ENCODE measurements at regions not wholly inside any gene's neighbourhood (a gene's known extent, or its start where the extent isn't known, plus 50 kb on each side); places are given as distances from the start of the nearest gene placed in this dataset.

DNA sequence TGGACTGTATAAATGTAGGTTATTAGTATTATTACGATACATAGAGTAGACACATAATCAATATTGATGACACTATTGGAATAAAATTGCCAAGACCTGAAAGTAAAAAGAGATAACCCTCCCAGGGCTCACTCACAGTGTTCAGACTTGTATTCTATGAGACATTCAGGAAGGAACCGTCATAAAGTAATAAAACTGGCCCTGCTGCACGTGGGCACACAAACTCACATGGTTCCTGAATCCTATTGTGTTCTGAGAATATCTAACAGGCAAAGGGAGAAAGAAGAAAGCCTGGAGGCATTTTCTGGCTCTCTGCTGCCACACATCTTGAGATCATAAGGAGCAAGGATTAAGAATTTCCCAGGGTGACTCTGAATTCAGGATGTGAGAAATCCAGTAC is 575.9 kb downstream of the HS3ST4 start:
- TF ChIP-seq HDGF (IDR thresholded peaks at IDR 0.05) = no peak
- TF ChIP-seq BRCA1 (IDR thresholded peaks at IDR 0.05; ENCODE audit: low read depth, low read length) = no peak
- no peak for TF ChIP-seq SP1 (IDR thresholded peaks at IDR 0.05; ENCODE audit: low read depth, low read length)
- TF ChIP-seq, protein P1, sequence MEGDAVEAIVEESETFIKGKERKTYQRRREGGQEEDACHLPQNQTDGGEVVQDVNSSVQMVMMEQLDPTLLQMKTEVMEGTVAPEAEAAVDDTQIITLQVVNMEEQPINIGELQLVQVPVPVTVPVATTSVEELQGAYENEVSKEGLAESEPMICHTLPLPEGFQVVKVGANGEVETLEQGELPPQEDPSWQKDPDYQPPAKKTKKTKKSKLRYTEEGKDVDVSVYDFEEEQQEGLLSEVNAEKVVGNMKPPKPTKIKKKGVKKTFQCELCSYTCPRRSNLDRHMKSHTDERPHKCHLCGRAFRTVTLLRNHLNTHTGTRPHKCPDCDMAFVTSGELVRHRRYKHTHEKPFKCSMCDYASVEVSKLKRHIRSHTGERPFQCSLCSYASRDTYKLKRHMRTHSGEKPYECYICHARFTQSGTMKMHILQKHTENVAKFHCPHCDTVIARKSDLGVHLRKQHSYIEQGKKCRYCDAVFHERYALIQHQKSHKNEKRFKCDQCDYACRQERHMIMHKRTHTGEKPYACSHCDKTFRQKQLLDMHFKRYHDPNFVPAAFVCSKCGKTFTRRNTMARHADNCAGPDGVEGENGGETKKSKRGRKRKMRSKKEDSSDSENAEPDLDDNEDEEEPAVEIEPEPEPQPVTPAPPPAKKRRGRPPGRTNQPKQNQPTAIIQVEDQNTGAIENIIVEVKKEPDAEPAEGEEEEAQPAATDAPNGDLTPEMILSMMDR (IDR thresholded peaks at IDR 0.05 in 2 of 3, conservative IDR thresholded peaks at IDR 0.05 in 1 of 3; ENCODE audit: control insufficient read depth in 2 of 3, extremely low read depth in 1 of 3, insufficient read depth in 1 of 3, low read depth in 3 of 3, low read length in 3 of 3) = no peak
- no peak for TF ChIP-seq RCOR1 (conservative IDR thresholded peaks at IDR 0.05; ENCODE audit: low read depth, low read length)
- TF ChIP-seq SIX5 (IDR thresholded peaks at IDR 0.05; ENCODE audit: low read depth, low read length, severe bottlenecking) = no peak
- TF ChIP-seq NR2F1 (conservative IDR thresholded peaks at IDR 0.05) = no peak
- no peak for TF ChIP-seq FOXM1 (IDR thresholded peaks at IDR 0.05; ENCODE audit: low read depth, low read length)
- TF ChIP-seq, protein P2, sequence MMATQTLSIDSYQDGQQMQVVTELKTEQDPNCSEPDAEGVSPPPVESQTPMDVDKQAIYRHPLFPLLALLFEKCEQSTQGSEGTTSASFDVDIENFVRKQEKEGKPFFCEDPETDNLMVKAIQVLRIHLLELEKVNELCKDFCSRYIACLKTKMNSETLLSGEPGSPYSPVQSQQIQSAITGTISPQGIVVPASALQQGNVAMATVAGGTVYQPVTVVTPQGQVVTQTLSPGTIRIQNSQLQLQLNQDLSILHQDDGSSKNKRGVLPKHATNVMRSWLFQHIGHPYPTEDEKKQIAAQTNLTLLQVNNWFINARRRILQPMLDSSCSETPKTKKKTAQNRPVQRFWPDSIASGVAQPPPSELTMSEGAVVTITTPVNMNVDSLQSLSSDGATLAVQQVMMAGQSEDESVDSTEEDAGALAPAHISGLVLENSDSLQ (IDR thresholded peaks at IDR 0.05) = no peak
- no peak for TF ChIP-seq EZH2 (IDR thresholded peaks at IDR 0.05; ENCODE audit: borderline replicate concordance, control insufficient read depth, low read depth, low read length)
- TF ChIP-seq, protein P3, sequence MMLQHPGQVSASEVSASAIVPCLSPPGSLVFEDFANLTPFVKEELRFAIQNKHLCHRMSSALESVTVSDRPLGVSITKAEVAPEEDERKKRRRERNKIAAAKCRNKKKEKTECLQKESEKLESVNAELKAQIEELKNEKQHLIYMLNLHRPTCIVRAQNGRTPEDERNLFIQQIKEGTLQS (IDR thresholded peaks at IDR 0.05; ENCODE audit: borderline replicate concordance, extremely low read depth, low read depth, low read length) = no peak
- no peak for TF ChIP-seq POLR2A (IDR thresholded peaks at IDR 0.05; ENCODE audit: low read depth, low read length)
- TF ChIP-seq POLR2AphosphoS5 (IDR thresholded peaks at IDR 0.05; ENCODE audit: low read length) = no peak
- TF ChIP-seq, protein P4, sequence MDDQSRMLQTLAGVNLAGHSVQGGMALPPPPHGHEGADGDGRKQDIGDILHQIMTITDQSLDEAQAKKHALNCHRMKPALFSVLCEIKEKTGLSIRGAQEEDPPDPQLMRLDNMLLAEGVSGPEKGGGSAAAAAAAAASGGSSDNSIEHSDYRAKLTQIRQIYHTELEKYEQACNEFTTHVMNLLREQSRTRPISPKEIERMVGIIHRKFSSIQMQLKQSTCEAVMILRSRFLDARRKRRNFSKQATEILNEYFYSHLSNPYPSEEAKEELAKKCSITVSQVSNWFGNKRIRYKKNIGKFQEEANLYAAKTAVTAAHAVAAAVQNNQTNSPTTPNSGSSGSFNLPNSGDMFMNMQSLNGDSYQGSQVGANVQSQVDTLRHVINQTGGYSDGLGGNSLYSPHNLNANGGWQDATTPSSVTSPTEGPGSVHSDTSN (IDR thresholded peaks at IDR 0.05; ENCODE audit: insufficient replicate concordance, low read depth, low read length) = no peak

Measured in GM12878 (cell line).